ENCODE measurements at regions not wholly inside any gene's neighbourhood (a gene's known extent, or its start where the extent isn't known, plus 50 kb on each side); places are given as distances from the start of the nearest gene placed in this dataset.

DNA sequence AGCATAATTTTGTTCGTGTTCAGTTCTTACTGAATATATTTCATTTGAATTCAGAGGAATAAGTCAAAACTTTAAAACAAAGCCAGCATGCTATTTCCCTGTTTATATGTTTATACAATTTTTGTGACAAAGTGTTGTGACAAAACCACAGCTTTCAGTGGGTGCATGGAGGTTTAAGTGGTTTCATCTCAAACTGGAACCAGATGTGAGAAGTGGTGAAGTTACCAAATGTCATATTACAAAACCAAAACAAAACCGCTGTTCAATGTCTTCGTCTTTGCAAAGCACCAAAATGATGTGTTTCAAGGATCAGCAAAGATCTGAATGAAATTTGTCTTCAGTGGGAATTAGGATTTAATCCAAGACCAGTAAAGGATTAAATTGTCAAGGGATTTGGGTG, 59.3 kb upstream of the OSTN start:
- Histone ChIP-seq H3K79me2 (ENCODE audit: insufficient read depth, low read length) (no peaks in the 10 kb centered on the region), H3K4me2 (ENCODE audit: insufficient read depth, insufficient read length, low read length) (no peak overlapping the region), H2BK15ac (ENCODE audit: low read depth, low read length) (no peak overlapping the region), H4K8ac (replicated peaks; ENCODE audit: insufficient read length, low read depth, low read length) (no peak overlapping the region), H3K4ac (ENCODE audit: low read depth, low read length) (no peak overlapping the region), H3K56ac (ENCODE audit: insufficient read length, low read depth, low read length) (no peak overlapping the region), H3K23ac (ENCODE audit: insufficient read length, low read depth, low read length) (no peak overlapping the region), H2AFZ (ENCODE audit: low read length) (no peak overlapping the region), H3K9me3 (ENCODE audit: control insufficient read depth, low read depth, low read length) (no peaks in the 10 kb centered on the region), H4K5ac (ENCODE audit: insufficient read length, low read depth, low read length) (no peak overlapping the region), H2AK5ac (ENCODE audit: insufficient read length, low read length) (no peak overlapping the region), H3K79me1 (ENCODE audit: insufficient read depth, low read depth, low read length, poor library complexity, severe bottlenecking) (no peaks in the 10 kb centered on the region), H3K14ac (ENCODE audit: insufficient read depth, low read length) (no peak overlapping the region), H3K9ac (ENCODE audit: extremely low read depth, insufficient read length, low read length) (no peak overlapping the region), H2BK12ac (ENCODE audit: insufficient read length, low read depth, low read length) (no peak overlapping the region), H3K27ac (ENCODE audit: insufficient read length, low read depth, low read length) (no peak overlapping the region), H2BK5ac (ENCODE audit: insufficient read length, low read length) (no peak overlapping the region), H2BK20ac (ENCODE audit: low read depth, low read length, poor library complexity, severe bottlenecking) (no peak overlapping the region), H3T11ph (ENCODE audit: low read length) (no peak overlapping the region), H3K23me2 (ENCODE audit: insufficient read length, low read depth, low read length, poor library complexity, severe bottlenecking) (no peaks in the 10 kb centered on the region), H4K20me1 (ENCODE audit: control insufficient read depth, insufficient read depth, insufficient read length) (no peaks in the 10 kb centered on the region), H3K27me3 (ENCODE audit: insufficient read depth, low read length) (no peaks in the 10 kb centered on the region), H4K91ac (ENCODE audit: insufficient read length, low read depth, low read length) (no peak overlapping the region), H2BK120ac (ENCODE audit: low read depth, low read length, poor library complexity, severe bottlenecking) (no peak overlapping the region), H3K18ac (ENCODE audit: insufficient read length, low read depth, low read length) (no peak overlapping the region), H3K4me1 (ENCODE audit: insufficient read depth, low read length) (no peaks in the 10 kb centered on the region)
- H3K27ac Mint-ChIP-seq = no peak overlapping the region
- no CpG with 5 or more reads among the region's 3 CpGs for WGBS (ENCODE audit: extremely low coverage, insufficient read length, low lambda C conversion rate)
- no peaks in the 10 kb centered on the region for H3K27me3 Mint-ChIP-seq (ENCODE audit: low read depth)
- no peak for DNase-seq
- TF ChIP-seq, protein P1, sequence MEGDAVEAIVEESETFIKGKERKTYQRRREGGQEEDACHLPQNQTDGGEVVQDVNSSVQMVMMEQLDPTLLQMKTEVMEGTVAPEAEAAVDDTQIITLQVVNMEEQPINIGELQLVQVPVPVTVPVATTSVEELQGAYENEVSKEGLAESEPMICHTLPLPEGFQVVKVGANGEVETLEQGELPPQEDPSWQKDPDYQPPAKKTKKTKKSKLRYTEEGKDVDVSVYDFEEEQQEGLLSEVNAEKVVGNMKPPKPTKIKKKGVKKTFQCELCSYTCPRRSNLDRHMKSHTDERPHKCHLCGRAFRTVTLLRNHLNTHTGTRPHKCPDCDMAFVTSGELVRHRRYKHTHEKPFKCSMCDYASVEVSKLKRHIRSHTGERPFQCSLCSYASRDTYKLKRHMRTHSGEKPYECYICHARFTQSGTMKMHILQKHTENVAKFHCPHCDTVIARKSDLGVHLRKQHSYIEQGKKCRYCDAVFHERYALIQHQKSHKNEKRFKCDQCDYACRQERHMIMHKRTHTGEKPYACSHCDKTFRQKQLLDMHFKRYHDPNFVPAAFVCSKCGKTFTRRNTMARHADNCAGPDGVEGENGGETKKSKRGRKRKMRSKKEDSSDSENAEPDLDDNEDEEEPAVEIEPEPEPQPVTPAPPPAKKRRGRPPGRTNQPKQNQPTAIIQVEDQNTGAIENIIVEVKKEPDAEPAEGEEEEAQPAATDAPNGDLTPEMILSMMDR (conservative IDR thresholded peaks at IDR 0.05) = no peak
- H3K9me3 Mint-ChIP-seq = no peaks in the 10 kb centered on the region
- no peak overlapping the region for H3K4me3 Mint-ChIP-seq
- H3K36me3 Mint-ChIP-seq (ENCODE audit: insufficient read depth in 1 of 3, low read depth in 3 of 3) = no peaks in the 10 kb centered on the region
- H3K4me1 Mint-ChIP-seq = no peaks in the 10 kb centered on the region; a peak in 1 of 4 replicates

Measured in H9 (cell line).